Stromal cell of bone marrow (primary cell): ENCODE measurements at regions not wholly inside any gene's neighbourhood (a gene's known extent, or its start where the extent isn't known, plus 50 kb on each side); places are given as distances from the start of the nearest gene placed in this dataset.
"Not testable (repeated sequence)": the region's sequence is repeated elsewhere in the genome, so short reads cannot be mapped to it uniquely, and the experiment has no call there.

Source experiments
- DNase-seq: peaks from one replicate; pipeline ENCODE4 v3.0.0-alpha.2; 2012; ENCODE audit warnings: low read depth

DNA sequence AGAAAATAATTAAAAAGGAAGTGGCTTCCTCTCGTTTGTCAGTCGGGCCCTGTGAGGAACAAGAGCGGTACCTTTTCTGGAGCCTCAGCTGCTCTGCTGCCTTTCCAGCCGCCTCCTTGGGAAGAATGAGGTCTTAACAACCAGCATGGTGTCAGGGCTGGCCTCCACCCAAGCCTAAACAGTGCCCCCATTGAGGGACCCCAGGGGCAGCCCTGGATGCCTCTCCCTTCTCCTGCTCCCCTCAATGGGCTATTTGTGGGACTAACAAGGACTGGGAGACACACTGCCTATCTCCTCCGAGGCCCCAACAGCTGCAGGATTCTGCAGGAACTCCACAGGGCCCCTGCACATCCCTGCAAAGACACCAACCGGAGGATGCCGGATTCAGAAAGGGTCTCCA is 155.4 kb upstream of the MAP3K1 start:
- DNase-seq: no peak

DNA sequence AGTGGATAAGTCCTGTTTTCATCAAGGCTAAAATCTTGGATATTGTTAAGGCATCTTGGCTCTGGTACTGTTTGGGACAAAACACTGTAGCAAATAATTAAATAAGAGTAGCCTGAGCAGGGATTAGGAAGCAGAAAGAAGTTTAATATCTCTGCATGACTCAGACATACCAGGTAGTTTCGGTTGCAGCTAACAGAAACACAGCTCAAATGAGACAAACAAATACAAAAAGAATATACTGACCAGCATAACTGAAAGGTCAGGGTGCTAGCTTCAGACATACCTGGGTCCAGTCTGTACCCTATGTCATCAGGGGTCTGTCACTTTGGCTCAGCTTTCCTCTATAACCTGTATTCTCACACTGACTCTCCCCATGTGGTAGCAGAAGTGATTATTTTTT is 156.4 kb upstream of the MAP3K1 start:
- no peak for DNase-seq

DNA sequence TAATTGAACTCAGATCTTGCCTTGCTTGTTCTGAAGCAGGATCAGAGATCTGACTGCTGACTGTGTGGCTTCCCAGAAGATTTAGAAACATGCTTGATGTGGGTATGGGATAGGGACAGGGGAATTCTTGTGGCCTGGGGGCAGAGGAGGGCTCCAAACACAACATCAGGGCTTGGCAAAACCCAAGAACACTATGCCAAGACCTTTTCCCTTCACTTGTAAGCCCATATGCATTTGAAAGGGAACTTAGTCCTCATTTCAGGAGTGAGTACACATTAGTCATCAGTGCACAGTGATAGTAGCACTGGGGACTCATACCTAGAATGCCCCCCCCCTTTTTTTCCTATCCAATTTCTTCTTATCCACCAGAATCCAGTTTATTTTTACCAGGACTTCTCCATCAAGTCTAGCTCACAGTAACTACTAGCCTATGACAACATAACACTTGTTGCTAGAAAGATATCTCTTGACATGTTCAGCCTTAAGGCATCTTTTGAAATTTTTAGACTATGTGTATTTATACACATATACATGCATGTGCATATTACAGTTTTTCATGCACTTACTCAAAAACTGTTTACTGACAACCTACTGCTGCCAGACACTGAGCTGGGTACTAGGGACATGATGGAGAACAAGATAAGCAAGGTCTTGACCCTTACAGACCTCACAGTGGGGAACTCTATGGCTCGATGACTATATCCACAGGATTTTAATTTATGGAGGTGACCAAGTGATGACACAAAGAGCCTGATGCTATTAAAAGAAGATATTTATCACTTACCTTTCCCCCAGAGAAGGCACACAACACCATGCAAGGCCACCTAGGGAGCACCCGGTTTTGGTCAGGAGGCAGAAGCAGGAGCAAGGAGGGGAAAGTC is 158.3 kb upstream of the MAP3K1 start:
- DNase-seq: no peak

DNA sequence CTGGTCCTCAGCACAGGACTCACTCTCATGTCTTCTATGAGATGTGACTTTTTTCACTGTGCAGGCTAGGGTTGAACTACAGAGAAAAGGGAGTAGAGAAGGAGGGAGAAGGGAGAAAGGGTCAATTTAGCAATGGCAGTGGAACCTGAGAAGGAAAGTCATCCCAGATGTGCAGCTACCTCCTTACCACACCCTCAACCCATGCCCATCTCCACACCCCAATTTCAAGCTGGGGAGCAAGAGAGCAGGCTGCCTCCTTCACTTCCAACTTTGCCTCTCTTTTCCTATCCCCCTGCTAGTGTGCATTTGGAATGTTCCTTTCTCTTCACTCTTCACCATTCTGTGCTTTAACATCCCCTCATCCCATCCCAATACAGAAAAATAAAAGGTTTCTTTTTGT is 163.5 kb upstream of the MAP3K1 start:
- no peak for DNase-seq

DNA sequence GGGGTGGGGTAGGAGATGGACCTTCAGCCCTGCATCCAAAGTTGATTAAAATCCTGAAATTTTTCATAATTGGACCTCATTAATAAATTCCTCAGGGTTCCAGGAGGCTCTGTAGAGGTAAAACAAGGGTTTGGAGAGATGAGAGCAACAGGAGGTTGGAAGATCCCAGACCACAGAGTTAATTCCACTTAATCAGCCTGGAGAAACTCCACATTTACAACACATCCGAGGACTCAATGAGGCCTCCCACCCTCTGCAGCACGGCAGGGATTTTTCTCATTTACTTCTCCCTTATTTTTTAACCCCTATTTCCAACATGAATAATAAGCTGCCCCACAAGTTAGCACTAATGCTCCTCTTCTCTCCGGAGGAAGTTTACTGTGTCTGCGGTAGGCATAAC is 165.0 kb upstream of the MAP3K1 start:
- no peak for DNase-seq

DNA sequence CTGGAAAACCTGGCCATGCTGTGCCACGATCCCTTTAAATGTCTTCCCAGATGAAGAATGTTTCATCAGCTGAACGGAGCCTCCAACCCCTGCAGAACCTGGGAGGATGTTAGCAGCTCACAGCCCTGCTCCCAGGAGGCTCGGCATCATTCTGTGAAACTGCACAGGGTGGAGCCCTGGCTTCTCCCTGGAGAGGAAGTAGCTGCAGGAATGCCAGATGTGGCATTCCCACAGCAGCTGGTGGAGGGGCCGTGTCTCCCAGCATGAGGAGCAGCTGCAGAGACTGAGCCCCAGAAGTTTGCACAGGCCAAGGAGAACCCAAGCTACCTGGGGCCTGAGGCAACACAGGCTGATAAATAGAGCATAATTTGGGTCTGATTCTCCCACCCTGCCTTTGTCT is 165.8 kb upstream of the MAP3K1 start:
- DNase-seq: no peak

DNA sequence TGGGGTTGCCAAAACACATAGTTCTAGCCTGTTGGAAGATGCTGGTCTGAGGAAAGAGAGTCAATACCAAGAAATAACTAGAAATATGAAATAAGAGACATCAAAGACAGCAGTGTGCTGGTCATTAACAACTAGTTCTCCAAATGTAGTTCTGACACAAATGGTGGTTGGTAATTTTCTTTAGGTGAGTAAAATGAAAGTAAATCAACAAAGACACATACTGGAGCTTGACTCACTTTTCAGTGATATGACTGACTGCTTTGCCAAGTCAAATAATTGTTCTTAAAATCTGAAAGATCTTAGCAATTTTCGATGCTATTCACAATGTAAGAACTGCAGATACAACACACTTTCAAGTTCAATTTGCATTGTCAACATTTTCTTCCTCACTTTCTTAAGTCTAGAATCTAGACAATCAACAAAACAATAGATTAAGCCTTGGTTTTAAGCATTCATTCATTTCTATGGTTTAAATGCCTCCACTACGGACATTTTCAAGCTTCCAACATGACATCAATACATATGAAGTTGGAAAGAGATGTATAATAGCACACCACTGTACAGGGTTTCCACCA is 166.8 kb upstream of the MAP3K1 start:
- DNase-seq: no peak

DNA sequence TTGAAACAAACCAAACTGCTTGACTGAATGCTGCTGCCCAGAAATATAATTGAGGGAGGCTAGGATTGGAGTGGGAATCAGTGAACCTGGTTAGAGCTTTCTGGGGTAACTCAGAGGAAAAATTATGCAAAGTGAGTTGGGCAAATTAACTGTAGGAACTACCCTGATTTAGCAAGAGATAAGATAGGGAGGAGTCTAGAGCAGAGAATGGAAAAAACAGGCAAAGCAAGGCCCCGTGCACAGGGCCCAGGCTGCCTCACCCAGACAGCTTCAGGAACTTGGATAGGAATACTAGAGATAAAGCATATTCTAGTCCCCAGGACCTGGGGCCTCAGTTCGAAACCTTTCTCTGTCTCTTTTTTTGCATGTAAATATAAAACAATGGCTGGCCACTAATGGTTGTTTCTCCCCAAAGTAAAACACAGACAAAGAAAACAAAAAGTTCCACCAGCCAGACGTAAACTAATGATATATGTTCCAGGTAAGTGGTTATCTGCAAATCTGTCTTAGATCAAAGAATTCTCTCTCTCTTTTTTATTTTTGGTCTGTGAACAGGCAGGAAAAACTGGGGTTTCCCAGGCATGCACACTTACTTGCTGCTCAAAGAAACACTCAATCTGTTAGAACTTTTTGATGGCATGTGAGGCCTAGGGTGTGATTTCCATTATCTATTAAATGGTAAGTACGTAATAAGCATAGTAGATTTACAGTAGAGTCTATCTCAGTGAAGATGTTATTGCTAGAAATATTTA is 168.1 kb upstream of the MAP3K1 start:
- no peak for DNase-seq

DNA sequence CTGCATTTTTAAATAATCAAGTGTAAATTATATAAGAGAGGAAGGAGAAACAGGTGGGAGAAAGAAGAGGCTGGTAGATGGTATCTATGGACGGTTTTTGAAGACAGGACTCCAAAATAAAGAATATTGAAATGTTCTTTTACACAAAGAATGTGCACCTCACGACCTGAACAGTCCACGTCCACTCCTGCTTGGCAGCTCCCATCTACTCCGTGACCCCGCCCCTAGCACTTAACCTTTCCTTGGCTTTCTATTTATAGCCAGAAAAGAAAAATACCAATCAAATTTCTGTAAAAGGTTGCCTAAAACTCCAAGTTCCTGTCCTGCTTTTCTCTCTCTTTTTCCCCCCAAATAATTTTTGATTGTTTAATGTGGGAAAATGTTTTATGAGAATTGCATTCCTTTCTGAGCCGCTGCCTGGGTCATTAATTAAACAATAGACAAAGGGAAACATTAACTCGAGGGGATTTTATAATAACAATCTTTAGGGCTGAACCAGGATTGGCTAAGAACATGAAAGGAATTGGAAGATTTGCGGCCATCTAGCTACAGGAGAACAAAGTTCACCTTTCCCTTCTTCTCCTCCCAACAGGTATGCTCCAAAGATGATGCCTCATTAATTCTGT is 173.6 kb upstream of the MAP3K1 start:
- DNase-seq: no peak

DNA sequence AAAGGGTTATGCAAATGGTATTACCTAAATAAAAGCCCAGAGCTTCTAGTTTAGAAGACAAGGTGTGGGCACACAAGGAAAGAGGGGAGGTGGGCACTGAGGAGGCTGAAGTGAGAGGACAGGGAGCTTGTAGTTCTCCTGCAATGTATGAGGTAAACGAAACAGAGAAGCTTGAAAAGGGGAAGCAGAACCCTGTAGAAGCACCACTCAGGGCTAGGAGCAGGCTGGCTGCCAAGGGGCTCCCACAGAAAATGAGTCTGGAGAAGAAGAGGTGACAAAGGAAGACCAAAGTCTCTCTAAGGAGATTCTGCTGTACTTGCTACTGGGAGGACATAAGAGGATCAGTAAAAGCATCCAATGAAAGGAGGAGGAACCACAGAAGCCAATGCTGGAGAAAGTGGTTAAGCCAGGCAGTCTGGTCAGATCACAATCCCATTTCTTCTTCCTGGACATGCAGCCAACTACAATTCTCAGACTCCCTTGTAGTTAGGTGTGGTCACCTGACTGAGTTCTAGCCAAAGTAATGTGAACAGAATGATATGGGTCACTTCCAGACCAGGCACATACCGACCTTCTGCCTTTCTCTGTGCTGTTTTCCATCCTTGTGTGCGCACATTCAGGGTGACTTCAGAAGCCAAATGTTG is 174.5 kb upstream of the MAP3K1 start:
- no peak for DNase-seq

DNA sequence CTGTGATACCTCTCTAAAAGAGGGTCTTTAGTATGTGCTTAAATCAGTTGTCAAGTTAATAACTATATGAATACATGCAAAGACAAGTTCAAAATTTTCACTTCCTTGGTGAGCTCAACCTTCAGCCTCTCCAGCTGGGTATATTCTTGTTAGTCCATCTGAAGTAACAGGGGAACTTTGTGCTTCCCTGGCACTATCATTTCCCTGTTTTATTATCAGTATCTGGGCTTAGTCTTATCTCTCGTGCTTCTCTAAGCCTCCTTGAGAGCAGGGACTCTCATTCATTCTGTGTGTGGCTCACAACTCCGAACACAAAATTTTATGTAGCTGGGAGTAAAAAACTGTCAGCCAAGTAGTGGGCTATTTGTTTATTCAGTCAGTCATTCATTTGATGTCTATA is 175.9 kb upstream of the MAP3K1 start:
- no peak for DNase-seq

DNA sequence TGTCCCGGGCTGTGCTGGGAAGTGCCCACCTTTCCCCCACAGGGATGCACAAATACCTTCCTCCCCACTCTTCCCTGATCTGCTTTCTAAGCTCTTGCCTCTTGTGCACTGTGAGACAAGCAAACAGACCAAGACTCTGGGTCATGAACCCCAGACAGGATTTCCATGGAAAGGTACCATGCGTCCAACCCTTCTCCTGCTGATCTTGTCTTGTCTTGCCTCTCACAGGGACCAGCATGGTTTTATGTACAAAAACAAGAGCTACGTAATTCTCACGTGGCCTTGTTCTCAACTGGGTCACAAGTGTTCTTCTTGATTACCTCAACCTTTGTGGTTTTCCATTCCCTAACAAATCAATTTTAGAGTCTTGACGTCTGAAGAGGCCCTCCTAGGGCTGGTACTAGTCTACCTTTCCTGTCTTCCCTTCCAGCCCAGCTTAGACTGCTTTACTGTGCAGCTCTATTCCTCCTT is 176.5 kb upstream of the MAP3K1 start:
- DNase-seq: no peak

DNA sequence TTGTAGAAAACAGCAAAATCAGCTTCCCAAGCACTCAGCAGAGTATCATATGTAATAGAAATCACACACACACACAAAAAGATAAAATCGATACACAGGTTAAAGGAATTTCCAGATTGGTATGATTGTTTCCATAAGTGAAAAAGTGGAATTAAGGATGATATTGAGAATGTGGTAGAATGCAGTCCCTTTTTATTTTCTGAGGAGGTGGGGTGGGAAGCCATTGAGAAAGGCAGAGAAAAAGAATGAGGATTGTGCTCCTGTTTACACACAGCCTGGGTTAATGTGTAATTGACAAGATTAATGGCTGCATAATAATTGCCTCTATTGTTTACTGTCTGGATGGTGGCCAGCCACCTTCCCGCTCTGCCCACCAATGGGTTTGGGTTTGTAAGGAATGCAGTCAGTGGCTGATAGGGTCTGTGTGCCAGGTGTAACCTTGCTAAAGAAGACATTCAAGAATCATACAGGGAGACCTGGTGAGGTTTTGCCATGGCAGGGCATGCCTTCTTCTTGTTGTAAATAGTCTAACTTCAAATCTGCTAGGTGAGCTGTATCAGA is 177.2 kb upstream of the MAP3K1 start:
- no peak for DNase-seq

DNA sequence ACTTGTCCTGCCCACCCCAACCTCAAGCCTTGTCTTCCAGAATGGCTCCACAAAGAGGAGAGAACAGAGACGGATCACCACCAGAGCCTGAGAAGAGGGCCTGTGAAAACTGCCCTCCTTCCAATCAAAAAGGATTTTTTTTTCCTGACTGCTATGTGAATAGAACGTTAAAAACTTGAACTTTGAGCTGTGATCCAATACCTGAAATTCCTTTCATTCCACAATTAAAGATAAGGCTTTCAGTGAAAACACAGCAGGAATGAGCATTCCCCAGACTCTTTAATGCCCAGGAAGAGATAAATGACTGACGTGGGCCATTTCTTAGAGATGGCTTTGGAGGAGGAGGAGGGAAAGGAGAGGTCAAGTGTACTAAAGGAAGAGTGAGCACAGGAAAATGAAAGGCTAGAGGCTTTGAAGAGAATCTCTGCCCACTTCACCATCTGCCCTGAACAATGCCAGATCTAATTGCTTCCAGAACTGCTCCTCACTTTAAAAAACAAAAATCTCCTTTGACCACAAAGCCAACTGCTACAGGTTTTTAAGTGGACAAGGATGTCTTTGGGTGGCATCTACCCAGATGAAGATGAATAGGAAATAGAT is 177.9 kb upstream of the MAP3K1 start:
- no peak for DNase-seq

DNA sequence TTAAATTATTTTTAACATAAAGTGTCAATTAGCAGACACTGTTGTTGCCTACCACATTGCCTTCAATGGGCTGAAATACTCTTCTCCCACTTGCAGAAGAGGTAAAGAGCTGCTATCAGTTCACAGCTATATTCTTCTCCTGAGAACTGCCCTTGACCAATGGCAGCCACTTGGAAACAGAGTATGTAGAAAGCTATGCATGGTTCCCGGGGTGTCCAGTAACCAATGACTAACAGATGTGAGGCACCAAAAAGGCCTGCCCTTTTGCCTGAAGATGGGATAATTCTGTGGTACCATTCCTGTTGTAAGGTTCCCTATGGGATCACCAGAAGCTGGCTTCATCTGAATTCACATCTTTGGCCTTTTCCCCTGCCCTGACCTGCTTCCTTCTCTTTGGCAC is 181.4 kb upstream of the MAP3K1 start:
- no peak for DNase-seq

DNA sequence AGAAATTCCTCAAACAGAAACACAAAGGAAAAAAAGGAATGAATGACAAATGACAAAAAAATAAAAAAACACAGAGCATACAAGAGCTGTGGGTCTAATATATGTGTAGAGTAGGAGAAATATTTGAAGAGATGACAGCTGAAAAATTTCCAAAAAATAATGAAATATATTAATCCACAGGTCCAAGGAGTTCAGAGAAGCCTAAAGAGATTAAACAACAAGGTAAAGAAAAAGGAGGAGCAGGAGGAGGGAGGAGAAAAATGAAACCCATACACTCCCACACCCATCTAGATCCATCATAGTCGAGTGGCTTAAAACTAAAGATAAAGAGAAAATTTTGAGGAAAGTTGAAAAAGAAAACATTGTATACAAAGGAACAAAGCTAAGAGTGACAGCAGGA is 182.4 kb upstream of the MAP3K1 start:
- DNase-seq: no peak

DNA sequence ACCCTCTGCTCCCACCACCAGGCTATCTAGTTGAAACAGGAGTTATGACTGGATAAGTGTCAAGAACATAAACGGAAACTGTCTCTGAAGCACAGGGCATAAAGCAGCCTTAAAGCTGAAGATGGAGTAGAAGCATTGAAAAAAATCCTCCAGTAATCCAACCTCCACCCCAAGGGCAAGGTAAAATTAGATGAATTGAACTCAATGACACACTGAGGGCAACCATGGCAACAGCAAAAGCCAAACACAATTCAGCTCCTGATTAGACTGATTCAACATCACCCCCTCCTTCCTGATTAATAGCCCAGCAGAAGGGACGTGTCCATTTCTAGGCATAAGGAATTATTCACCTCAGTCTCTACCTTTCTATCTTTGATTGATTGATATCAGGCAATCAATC is 183.2 kb upstream of the MAP3K1 start:
- no peak for DNase-seq

DNA sequence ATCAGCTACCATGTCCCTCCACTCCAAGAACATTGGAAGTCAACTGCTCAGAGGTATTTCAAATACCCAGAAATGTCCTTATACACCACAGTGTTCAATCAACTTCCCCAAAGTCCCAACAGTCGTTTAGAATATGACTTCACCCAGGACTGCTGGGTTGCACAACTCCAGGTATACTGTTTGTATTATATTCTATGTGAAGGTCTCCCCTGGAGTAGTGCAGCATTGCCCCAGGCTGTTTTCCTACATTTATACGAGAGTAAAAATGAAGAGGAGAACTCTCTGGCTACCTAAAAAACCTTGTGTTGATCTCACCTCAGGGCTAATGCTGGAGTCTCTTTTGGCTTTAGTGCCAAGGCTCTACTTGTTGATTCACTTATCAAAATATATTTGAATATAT is 183.6 kb upstream of the MAP3K1 start:
- no peak for DNase-seq

DNA sequence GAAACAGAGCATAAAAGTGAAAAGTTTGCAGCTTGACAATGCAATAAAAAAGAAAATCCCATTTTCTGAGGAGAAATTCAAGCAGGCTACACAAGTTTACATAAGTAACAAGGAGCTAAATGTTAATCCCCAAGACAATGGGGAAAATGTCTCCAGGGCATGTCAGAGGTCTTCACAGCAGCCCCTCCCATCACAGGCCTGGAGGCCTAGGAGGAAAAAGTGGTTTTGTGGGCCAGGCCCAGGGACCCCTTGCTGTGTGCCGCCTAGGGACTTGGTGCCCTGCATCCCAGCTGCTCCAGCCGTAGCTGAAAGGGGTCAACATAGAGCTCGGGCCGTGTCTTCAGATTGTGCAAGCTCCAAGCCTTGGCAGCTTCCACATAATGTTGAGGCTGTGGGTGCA is 186.7 kb upstream of the MAP3K1 start:
- DNase-seq: not testable (repeated sequence)

DNA sequence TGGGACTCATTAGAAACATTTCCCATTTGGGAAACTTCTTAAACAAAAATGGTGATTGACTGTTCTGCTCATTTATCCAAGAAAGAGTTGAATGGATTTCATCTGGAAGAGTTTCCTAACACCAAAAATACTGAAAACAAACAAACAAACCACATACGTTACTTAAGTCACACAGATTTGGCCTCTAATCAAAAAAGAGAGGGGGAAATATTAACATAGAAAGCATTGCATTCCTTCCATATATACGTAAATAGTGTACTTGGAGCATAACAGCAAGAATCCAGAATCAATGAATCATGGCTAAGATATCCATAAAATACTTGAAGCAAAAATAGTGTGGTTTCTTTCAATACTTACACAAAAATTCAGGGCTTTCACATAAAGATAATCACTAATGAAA is 189.8 kb upstream of the MAP3K1 start:
- peak; percentile 47 for DNase-seq

DNA sequence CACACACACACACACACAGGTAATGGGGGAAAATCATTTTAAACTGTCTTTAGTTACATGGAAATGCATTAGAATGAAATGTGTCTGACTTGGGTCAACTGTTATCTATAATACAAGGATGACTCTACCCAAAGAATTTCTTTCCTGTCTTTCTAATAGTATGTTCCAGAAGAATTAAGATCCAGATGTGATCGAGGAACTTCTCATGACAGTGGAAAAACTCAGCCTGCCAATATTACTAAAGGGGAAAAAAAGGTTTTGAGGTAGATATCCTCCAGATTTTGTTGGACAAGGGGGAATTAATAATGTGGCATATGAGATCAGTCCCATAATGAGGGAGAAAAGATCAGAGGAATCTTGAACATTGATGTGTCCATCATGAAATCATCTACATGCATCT is 190.6 kb upstream of the MAP3K1 start:
- no peak for DNase-seq
